MM.1S (cell line): ENCODE measurements at regions not wholly inside any gene's neighbourhood (a gene's known extent, or its start where the extent isn't known, plus 50 kb on each side); places are given as distances from the start of the nearest gene placed in this dataset.
"Not testable (repeated sequence)": the region's sequence is repeated elsewhere in the genome, so short reads cannot be mapped to it uniquely, and the experiment has no call there.

Experiments
- DNase-seq: peaks from one replicate; pipeline ENCODE4 v3.0.0-alpha.2; 2015
- H2AFZ ChIP-seq: fragments of 300-600 bp; sonication (generic); 2 replicates; pipeline ENCODE4 v1.6.0; 2016; ENCODE audit warnings: antibody characterized with exemption, low read length
- H3F3A ChIP-seq: fragments of 300-600 bp; sonication (generic); 2 replicates; pipeline ENCODE4 v1.6.1; 2016; ENCODE audit warnings: mild to moderate bottlenecking, antibody characterized with exemption, low read length, moderate library complexity, mixed read lengths; ENCODE audit not compliant: insufficient read depth
- H3K27ac ChIP-seq: fragments of 300-600 bp; sonication (generic); 2 replicates; pipeline ENCODE4 v1.5.1; 2016; ENCODE audit warnings: mild to moderate bottlenecking, low read length
- H3K27me3 ChIP-seq: fragments of 300-600 bp; sonication (generic); replicated peaks from 2 replicates; pipeline ENCODE4 v1.6.0; 2016; ENCODE audit warnings: low read length; ENCODE audit not compliant: insufficient read depth
- H3K36me3 ChIP-seq: fragments of 300-600 bp; sonication (generic); replicated peaks from 2 replicates; pipeline ENCODE4 v1.6.1; 2016; ENCODE audit warnings: mild to moderate bottlenecking, low read length, mixed read lengths; ENCODE audit not compliant: insufficient read depth
- H3K4me1 ChIP-seq: fragments of 300-600 bp; sonication (generic); 2 replicates; pipeline ENCODE4 v1.6.1; 2016; ENCODE audit warnings: low read length, mixed read lengths
- H3K4me2 ChIP-seq: fragments of 300-600 bp; sonication (generic); 2 replicates; pipeline ENCODE4 v1.6.0; 2016; ENCODE audit warnings: low read depth, low read length
- H3K4me3 ChIP-seq: fragments of 300-600 bp; sonication (generic); 2 replicates; pipeline ENCODE4 v1.5.1; 2016; ENCODE audit warnings: low read length, mixed read lengths
- H3K79me2 ChIP-seq: fragments of 300-600 bp; sonication (generic); 2 replicates; pipeline ENCODE4 v1.6.1; 2016; ENCODE audit warnings: mixed run types, low read length, mixed read lengths
- H3K9ac ChIP-seq: fragments of 300-600 bp; sonication (generic); 2 replicates; pipeline ENCODE4 v1.6.1; 2016; ENCODE audit warnings: low read length, mixed read lengths
- H3K9me2 ChIP-seq: fragments of 300-600 bp; sonication (generic); replicated peaks from 2 replicates; pipeline ENCODE4 v1.6.1; 2016; ENCODE audit warnings: mild to moderate bottlenecking, low read length, mixed read lengths; ENCODE audit not compliant: insufficient read depth
- H3K9me3 ChIP-seq: fragments of 300-600 bp; sonication (generic); replicated peaks from 2 replicates; pipeline ENCODE4 v1.6.1; 2016; ENCODE audit warnings: mild to moderate bottlenecking, low read length, mixed read lengths; ENCODE audit not compliant: insufficient read depth
- H4K20me1 ChIP-seq: fragments of 300-600 bp; sonication (generic); 2 replicates; pipeline ENCODE4 v1.6.1; 2016; ENCODE audit warnings: mild to moderate bottlenecking, low read length, moderate library complexity, mixed read lengths; ENCODE audit not compliant: insufficient read depth
- CTCF ChIP-seq: fragments of 300-600 bp; sonication (generic); IDR thresholded peaks from 2 replicates; pipeline ENCODE4 v1.5.1; 2016; ENCODE audit warnings: antibody characterized with exemption, low read length, mixed read lengths
- EZH2 ChIP-seq: fragments of 300-600 bp; sonication (generic); optimal IDR thresholded peaks from 2 replicates; pipeline ENCODE3; 2017; ENCODE audit warnings: low read depth, mild to moderate bottlenecking, antibody characterized with exemption, low read length, mixed read lengths
- EZH2phosphoT487 ChIP-seq: fragments of 300-600 bp; sonication (generic); IDR thresholded peaks from 2 replicates; pipeline ENCODE4 v1.6.1; 2018; ENCODE audit warnings: antibody characterized with exemption, low read length

- Histone ChIP-seq H3K36me3 (no peaks in the 10 kb centered on the region), H3K4me2 (no peak overlapping the region), H3K4me1 (peaks cover 12% of the 10 kb centered on the region), H3K9me2 (no peaks in the 10 kb centered on the region), H3K9ac (no peak overlapping the region), H4K20me1 (no peaks in the 10 kb centered on the region), H2AFZ (no peak overlapping the region), H3K4me3 (no peak overlapping the region), H3K79me2 (no peaks in the 10 kb centered on the region), H3K27ac (no peak overlapping the region), H3K27me3 (no peaks in the 10 kb centered on the region), H3F3A (no peaks in the 10 kb centered on the region; the same call in 1 of the 2 replicates), H3K9me3 (no peaks in the 10 kb centered on the region)
- TF ChIP-seq CTCF (no peak), EZH2phosphoT487 (no peak), EZH2 (no peak)
- peak; percentile 2 for DNase-seq
Observed at GRCh38 chr2:111537078-111537655, 346.8 kb downstream of the ANAPC1 start.

GRCh38 chr2:111539991-111540390 is 344.0 kb downstream of the ANAPC1 start:
- H3K9ac ChIP-seq, H3K36me3 ChIP-seq, H3K9me2 ChIP-seq, H2AFZ ChIP-seq, H3F3A ChIP-seq, H3K4me3 ChIP-seq, H3K4me2 ChIP-seq, H3K9me3 ChIP-seq, H3K27me3 ChIP-seq, H3K27ac ChIP-seq, H3K79me2 ChIP-seq, H4K20me1 ChIP-seq, H3K4me1 ChIP-seq, DNase-seq: not testable (repeated sequence)

GRCh38 chr2:111542120-111542774 is 341.7 kb downstream of the ANAPC1 start:
- H3K4me2 ChIP-seq, H3K27me3 ChIP-seq, H3F3A ChIP-seq, H2AFZ ChIP-seq, H3K9me2 ChIP-seq, H3K79me2 ChIP-seq, H3K36me3 ChIP-seq, H3K9ac ChIP-seq, H3K4me3 ChIP-seq, H3K4me1 ChIP-seq, DNase-seq, H3K27ac ChIP-seq, H3K9me3 ChIP-seq, H4K20me1 ChIP-seq: not testable (repeated sequence)

- not testable (repeated sequence) for H3K27me3 ChIP-seq
Observed at GRCh38 chr2:111544006-111544405, 340.0 kb downstream of the ANAPC1 start.

GRCh38 chr2:111545723-111546431 is 338.1 kb downstream of the ANAPC1 start:
- DNase-seq: peak; percentile 16
- H3K79me2 ChIP-seq, H3K9me3 ChIP-seq, H4K20me1 ChIP-seq, H3F3A ChIP-seq, H3K9me2 ChIP-seq, H3K4me3 ChIP-seq, H3K36me3 ChIP-seq, H3K27me3 ChIP-seq, H2AFZ ChIP-seq, H3K4me1 ChIP-seq, H3K27ac ChIP-seq, H3K9ac ChIP-seq: not testable (repeated sequence)
- peak overlapping the region; percentile 30; the same call in 1 of the 2 replicates for H3K4me2 ChIP-seq

More at GRCh38 chr2:111544006-111544405, 340.0 kb downstream of the ANAPC1 start:
- not testable (repeated sequence) for H3K9ac ChIP-seq, H4K20me1 ChIP-seq, H3K36me3 ChIP-seq, H3K4me2 ChIP-seq, H3K9me2 ChIP-seq, H3K4me3 ChIP-seq, H2AFZ ChIP-seq, H3K79me2 ChIP-seq, DNase-seq, H3K27ac ChIP-seq, H3F3A ChIP-seq, H3K4me1 ChIP-seq, H3K9me3 ChIP-seq

- peak; percentile 5 for DNase-seq
- not testable (repeated sequence) for H2AFZ ChIP-seq, H3K79me2 ChIP-seq, H3K4me3 ChIP-seq, H3K4me1 ChIP-seq, H3K36me3 ChIP-seq, H4K20me1 ChIP-seq, H3K9me3 ChIP-seq, H3F3A ChIP-seq, H3K9ac ChIP-seq, H3K27me3 ChIP-seq, H3K9me2 ChIP-seq, H3K27ac ChIP-seq
- H3K4me2 ChIP-seq: peak overlapping the region; percentile 30; the same call in 1 of the 2 replicates
Observed at GRCh38 chr2:111546578-111546977, 337.4 kb downstream of the ANAPC1 start.

GRCh38 chr2:111549174-111549573 is 334.8 kb downstream of the ANAPC1 start:
- peak overlapping the region; percentile 32; the same call in 1 of the 2 replicates for H3K27ac ChIP-seq
- DNase-seq, H3K9me2 ChIP-seq, H3F3A ChIP-seq, H3K4me3 ChIP-seq, H3K9me3 ChIP-seq, H3K4me2 ChIP-seq, H4K20me1 ChIP-seq, H3K79me2 ChIP-seq, H3K9ac ChIP-seq, H3K4me1 ChIP-seq, H2AFZ ChIP-seq, H3K36me3 ChIP-seq, H3K27me3 ChIP-seq: not testable (repeated sequence)
